Renal cortical epithelial cell (primary cell): ENCODE measurements at regions not wholly inside any gene's neighbourhood (a gene's known extent, or its start where the extent isn't known, plus 50 kb on each side); places are given as distances from the start of the nearest gene placed in this dataset.

Experiments used
- DNase-seq: peaks from one replicate; pipeline ENCODE4 v3.0.0-alpha.2; 2011; ENCODE audit warnings: low read depth

DNA sequence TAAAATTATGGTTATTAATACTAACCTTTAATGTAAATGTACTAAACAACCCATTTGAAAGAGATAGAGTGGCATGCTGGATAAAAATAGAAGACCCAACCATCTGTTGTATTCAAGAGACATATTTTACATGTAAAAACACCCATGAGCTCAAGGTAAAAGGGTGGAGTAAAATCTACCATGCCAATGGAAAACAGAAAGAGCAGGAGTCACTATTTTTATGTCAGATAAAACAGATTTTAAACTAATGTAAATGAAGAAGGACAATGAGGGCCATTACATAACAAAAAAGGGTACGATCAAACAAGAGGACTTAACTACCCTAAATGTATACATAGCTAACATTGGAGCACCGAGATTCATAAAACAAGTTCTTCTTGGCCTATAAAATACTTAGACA is 66.3 kb downstream of the ITM2A start:
- DNase-seq, result no peak

DNA sequence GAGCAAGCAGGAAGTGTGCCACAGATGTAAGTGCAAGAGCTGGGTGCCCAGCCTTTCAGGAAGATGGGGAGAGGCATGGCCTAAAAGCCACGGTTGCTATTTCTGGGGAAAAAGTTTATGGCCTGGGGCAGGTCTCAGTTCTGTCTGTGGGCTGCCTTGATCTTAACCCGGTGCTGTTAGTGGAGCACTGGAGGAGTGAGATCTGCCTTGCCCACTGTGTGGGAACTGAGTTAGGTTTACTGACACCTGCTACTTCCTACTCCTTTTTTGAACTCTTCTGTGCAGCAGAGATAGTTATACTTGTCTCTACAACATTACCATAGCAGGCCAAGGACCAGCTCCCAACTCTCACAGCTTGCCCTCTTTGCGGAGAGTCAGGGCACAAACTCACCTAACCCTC is 76.5 kb downstream of the ITM2A start:
- DNase-seq, result no peak

- DNase-seq, result no peak
Observed at GRCh38 chrX:79288733-79289132, 78.4 kb downstream of the ITM2A start.

DNA sequence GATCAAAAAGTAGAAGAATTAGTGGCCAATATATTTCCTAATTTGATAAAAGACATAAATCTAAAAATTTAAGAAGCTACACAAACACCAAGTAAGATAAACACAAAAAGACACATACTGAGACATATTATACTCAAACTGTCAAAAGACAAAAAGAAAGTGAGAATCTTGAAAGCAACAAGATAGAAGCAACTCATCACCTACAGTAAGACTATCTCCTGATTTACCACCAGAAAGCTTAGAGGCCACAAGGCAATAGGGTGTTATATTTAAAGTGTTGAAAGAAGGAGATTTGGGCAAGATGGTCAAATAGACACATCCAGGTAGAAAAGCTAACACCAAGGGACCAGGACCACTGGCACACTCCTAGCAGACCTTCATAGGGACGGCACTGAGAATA is 79.4 kb downstream of the ITM2A start:
- no peak for DNase-seq

GRCh38 chrX:79281775-79282174 is 85.4 kb downstream of the ITM2A start:
- no peak for DNase-seq

GRCh38 chrX:79270401-79270800 is 96.7 kb downstream of the ITM2A start:
- DNase-seq, result peak; percentile 11

- DNase-seq, result no peak
Observed at GRCh38 chrX:79268788-79269187, 98.3 kb downstream of the ITM2A start.

GRCh38 chrX:79266702-79267101 is 100.4 kb downstream of the ITM2A start:
- DNase-seq, result no peak

GRCh38 chrX:79263550-79263949 is 103.6 kb downstream of the ITM2A start:
- no peak for DNase-seq

DNA sequence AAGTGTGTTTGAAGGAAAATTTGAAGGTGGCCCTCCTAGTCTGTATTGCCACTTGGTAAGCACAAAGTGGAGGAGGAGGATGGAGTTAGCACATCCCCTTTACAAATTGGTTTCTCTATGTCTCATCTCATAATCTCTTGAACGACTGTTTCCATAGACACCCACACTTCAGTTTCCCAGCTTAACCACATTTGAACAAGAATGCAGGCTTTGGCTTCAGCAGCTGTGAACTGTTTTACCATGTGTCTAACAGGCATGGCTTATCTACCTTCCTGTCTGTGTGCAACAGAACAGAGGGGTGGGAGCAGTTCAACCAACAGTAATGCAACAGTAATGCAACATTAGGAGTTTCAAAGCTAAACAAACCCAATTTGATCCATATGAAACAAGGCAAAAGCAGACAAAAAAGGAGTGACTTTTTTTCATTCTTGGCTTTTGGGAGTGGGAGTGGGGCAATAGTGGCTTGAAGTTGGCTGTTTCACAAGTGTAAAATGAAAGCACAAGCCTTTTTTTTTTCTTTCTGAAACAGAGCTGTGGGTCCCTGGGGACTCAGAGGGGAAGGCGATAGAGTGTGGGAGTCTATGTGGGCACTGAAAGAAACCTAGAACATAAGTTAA is 108.0 kb downstream of the ITM2A start:
- DNase-seq, result no peak

- DNase-seq, result no peak
Observed at GRCh38 chrX:79243691-79244090, 99.2 kb downstream of the GPR174 start.

- no peak for DNase-seq
Observed at GRCh38 chrX:79235899-79236298, 91.4 kb downstream of the GPR174 start.

- DNase-seq, result no peak
Observed at GRCh38 chrX:79231662-79232061, 87.2 kb downstream of the GPR174 start.
